Stimulated activated memory B cell treated with anti-CD40 and anti-IgM and Interleukin-4, amounts not matched to agents 10 μg/mL and 1 μg/mL and 100 μg/mL, for 72 hours (primary cell): ENCODE measurements at regions not wholly inside any gene's neighbourhood (a gene's known extent, or its start where the extent isn't known, plus 50 kb on each side); places are given as distances from the start of the nearest gene placed in this dataset.

Source experiments
- ATAC-seq: fragments of 150-1000 bp; cut with Tn5 transposase; 2 replicates; pipeline ENCODE4 v1.10.0; 2021
- H3K27ac Mint-ChIP-seq: one replicate; pipeline ENCODE4 v1.8.0; 2022; ENCODE audit warnings: mild to moderate bottlenecking, mixed read lengths
- H3K27me3 Mint-ChIP-seq: one replicate; pipeline ENCODE4 v1.8.0; 2022; ENCODE audit warnings: mixed read lengths
- H3K36me3 Mint-ChIP-seq: one replicate; pipeline ENCODE4 v1.8.0; 2022; ENCODE audit warnings: mixed read lengths
- H3K4me1 Mint-ChIP-seq: one replicate; pipeline ENCODE4 v1.8.0; 2022; ENCODE audit warnings: mixed read lengths
- H3K4me3 Mint-ChIP-seq: one replicate; pipeline ENCODE4 v1.8.0; 2022; ENCODE audit warnings: mild to moderate bottlenecking, moderate library complexity, mixed read lengths
- H3K9me3 Mint-ChIP-seq: one replicate; pipeline ENCODE4 v1.8.0; 2022; ENCODE audit warnings: mixed read lengths

DNA sequence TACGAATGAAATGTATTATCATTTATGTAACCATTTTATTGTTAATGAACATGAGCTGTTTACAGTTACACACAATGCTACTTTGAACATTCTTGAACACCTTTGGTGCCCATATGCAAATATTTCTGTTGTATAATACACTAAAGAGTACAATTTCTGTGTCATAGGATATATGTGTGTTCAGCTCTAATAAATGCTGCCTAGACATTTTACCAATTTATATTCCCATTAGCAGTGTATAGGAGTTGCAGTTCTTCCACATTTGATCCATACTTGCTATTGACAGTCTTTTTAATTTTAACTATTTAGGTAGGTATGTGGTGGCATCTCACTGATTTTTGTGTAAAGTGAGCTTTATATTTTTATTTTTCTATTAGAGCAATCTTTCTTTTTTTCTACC lies 331.8 kb downstream of the ZIC1 start:
- H3K27me3 Mint-ChIP-seq = no peaks in the 10 kb centered on the region
- no peaks in the 10 kb centered on the region for H3K36me3 Mint-ChIP-seq
- H3K4me1 Mint-ChIP-seq = no peaks in the 10 kb centered on the region
- H3K4me3 Mint-ChIP-seq = no peak overlapping the region
- H3K9me3 Mint-ChIP-seq = peaks cover 8% of the 10 kb centered on the region
- no peak for ATAC-seq
- H3K27ac Mint-ChIP-seq = no peak overlapping the region

DNA sequence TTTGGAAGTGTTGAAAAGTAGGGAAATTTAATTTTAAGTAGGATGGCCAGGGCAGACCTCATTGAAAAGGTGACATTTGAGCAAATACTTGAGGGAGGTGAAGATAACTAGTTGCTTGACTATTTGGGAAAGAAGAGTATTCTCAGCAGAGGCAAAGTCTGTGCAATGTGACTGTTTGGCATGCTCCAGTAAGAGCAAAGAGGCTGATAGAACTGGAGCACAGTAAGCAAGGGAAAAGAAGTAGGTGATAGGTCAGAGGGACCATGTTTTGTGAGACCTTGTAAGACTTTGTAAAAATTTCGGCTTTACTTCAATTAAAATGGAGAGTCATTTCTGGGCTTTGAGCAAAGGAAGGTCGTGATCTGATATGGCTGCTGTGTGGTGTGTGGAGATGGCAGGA lies 335.8 kb downstream of the ZIC1 start:
- H3K9me3 Mint-ChIP-seq = peaks cover 10% of the 10 kb centered on the region
- H3K27ac Mint-ChIP-seq = no peak overlapping the region
- H3K4me3 Mint-ChIP-seq = no peak overlapping the region
- no peaks in the 10 kb centered on the region for H3K36me3 Mint-ChIP-seq
- no peak for ATAC-seq
- no peaks in the 10 kb centered on the region for H3K27me3 Mint-ChIP-seq
- H3K4me1 Mint-ChIP-seq = no peaks in the 10 kb centered on the region

DNA sequence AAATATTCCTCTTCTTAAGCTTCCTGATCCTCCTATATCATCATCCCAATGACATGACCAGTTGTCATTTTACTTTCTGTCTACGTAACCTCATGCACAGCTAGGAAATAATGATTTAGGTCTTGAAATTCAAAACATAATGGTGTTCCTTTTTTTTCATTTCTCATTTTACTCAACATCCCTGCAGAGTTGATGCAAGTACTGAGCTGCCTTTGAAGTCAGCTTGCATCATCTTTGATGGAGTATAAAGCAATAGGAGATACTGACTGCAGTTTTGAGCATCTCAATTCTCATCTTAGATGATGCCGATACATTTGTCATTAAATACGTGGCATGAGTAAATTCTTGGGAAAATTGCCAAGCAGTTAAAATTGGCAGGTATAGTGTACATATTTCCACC lies 346.1 kb downstream of the ZIC1 start:
- Mint-ChIP-seq H3K9me3 (no peaks in the 10 kb centered on the region), H3K4me1 (no peaks in the 10 kb centered on the region), H3K27me3 (no peaks in the 10 kb centered on the region), H3K4me3 (no peak overlapping the region), H3K27ac (no peak overlapping the region), H3K36me3 (no peaks in the 10 kb centered on the region)
- no peak for ATAC-seq

DNA sequence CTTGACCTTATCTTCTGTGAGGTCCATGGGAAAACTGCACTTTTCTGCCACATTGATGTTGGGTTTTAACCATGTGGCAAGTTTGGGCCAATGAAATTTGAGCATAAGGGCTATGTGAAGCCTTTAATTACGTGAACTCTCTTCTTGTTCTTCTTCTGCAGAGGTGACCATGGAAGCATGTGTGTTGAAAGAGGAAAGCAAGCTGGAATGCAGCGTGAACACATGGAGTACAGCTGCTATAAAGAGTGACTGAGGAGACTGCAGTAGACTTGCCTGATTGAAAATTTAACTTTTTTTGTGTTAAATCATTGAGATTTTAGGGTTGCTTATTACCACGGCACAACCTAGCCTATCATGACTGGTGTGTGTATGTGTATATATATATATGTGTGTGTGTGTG lies 347.3 kb downstream of the ZIC1 start:
- no peaks in the 10 kb centered on the region for H3K36me3 Mint-ChIP-seq
- no peak for ATAC-seq

DNA sequence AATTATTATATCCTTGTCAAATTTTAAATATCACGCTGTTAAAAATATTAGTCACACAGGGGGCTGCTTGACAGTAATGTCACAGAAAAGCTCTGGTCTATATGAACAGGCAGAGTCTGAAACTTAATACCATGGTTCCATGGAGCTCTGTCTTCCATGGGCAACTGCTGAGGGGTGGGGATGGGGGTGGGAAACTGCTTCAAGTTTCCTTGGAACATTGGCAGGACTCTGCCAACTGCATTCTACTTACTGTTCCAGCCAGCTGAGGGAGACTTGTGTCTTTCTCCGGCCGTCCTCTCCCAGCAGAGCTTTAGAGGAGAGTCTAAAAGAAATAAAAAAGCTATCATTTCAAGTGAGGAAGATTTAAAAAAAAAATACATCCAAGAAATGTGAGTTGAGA lies 348.7 kb downstream of the ZIC1 start:
- no peak overlapping the region for H3K4me3 Mint-ChIP-seq
- no peaks in the 10 kb centered on the region for H3K36me3 Mint-ChIP-seq
- H3K4me1 Mint-ChIP-seq = no peaks in the 10 kb centered on the region
- H3K27ac Mint-ChIP-seq = no peak overlapping the region
- no peak for ATAC-seq
- no peaks in the 10 kb centered on the region for H3K9me3 Mint-ChIP-seq
- no peaks in the 10 kb centered on the region for H3K27me3 Mint-ChIP-seq

More for the DNA sequence above, 347.3 kb downstream of the ZIC1 start:
- Mint-ChIP-seq H3K27ac (no peak overlapping the region), H3K9me3 (no peaks in the 10 kb centered on the region), H3K27me3 (no peaks in the 10 kb centered on the region), H3K4me3 (no peak overlapping the region), H3K4me1 (no peaks in the 10 kb centered on the region)

DNA sequence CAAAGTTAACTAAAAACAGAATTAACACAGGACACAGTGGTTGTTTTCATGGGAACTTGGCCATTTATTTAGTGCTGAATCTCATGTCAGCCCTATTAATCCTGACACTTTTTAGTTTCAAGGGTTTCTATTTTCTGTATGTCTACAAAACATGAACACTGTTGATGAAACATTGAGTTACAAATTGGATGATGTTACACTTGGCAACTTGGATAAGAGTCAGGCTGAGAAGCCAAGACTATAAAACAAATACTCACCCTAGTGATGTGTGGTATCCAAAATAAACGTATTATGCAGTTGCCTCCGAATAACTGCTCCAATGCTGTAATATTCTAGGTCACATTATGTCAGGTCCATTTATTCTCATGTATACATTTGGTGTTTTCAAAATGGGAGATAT lies 349.6 kb downstream of the ZIC1 start:
- no peak for ATAC-seq

DNA sequence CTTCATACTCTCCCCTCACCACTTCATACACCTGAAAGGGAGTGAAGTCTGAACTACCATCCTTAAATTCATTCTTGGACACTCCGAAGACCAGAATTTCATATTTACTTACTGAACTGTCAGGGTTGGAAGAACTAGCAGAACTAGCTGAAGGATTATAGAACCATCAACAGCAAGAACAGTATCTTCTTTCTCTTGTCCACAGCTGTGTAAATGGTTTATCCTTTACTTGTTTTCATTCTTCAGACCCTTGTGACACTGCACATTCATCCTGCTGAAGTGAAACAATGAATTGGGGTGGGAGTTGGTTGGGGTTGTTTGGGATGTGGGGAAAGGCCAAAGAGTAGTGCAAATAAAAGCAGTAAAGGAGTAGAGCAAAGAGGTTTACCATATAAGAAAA lies 350.9 kb downstream of the ZIC1 start:
- no peak for ATAC-seq
- H3K27ac Mint-ChIP-seq = no peak overlapping the region
- H3K4me1 Mint-ChIP-seq = no peaks in the 10 kb centered on the region
- no peaks in the 10 kb centered on the region for H3K9me3 Mint-ChIP-seq
- H3K36me3 Mint-ChIP-seq = no peaks in the 10 kb centered on the region
- no peaks in the 10 kb centered on the region for H3K27me3 Mint-ChIP-seq
- H3K4me3 Mint-ChIP-seq = no peak overlapping the region

More for the DNA sequence above, 349.6 kb downstream of the ZIC1 start:
- H3K9me3 Mint-ChIP-seq = no peaks in the 10 kb centered on the region
- H3K27ac Mint-ChIP-seq = no peak overlapping the region
- no peak overlapping the region for H3K4me3 Mint-ChIP-seq
- H3K27me3 Mint-ChIP-seq = no peaks in the 10 kb centered on the region
- no peaks in the 10 kb centered on the region for H3K4me1 Mint-ChIP-seq
- no peaks in the 10 kb centered on the region for H3K36me3 Mint-ChIP-seq

DNA sequence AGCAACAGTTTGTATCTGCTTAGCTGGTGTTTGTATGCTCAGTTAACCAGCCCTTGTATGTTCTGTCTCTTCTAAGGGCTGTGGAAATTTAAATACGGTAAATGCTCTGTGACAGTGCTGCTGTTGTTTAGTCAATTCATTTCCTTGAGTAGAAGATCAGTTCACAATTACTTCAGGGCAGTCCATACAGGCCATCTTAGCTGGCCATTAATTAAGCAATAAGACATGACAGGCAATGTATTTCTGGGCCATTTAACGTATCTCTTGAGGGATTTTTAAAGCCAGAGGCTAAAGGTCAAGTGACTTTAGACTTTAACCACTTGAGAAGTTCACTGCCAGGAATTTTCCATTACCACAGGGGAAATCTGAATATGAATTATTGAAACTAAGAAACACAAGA lies 351.8 kb downstream of the ZIC1 start:
- no peaks in the 10 kb centered on the region for H3K9me3 Mint-ChIP-seq
- no peak overlapping the region for H3K4me3 Mint-ChIP-seq
- H3K36me3 Mint-ChIP-seq = no peaks in the 10 kb centered on the region
- H3K4me1 Mint-ChIP-seq = no peaks in the 10 kb centered on the region
- no peak overlapping the region for H3K27ac Mint-ChIP-seq
- no peak for ATAC-seq
- no peaks in the 10 kb centered on the region for H3K27me3 Mint-ChIP-seq

DNA sequence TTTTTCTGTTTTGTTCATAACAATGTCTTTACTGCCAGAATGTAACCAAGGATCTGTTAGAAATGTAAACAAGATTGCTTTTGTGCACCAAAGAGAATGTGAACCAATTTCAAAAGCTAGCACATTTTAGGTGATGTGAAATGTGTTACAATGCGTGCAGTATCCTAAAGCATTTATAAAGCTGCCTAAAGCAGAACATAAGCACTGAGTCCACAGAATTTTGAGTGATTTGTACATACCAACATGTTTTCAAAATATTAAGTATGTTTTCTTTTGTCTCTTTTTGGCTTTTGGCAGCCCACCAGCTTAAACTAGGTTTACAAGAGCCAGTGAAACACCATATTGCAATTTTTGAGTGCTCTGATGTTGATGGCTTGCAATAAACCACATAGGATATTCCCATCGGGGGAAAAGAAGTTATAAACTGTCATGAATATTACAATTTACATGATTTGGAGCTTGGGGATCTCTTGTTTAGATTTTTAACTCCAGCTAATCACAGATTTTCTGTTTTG lies 364.0 kb downstream of the ZIC1 start:
- no peak overlapping the region for H3K27ac Mint-ChIP-seq
- H3K27me3 Mint-ChIP-seq = no peaks in the 10 kb centered on the region
- H3K36me3 Mint-ChIP-seq = no peaks in the 10 kb centered on the region
- peaks cover 6% of the 10 kb centered on the region for H3K9me3 Mint-ChIP-seq
- no peak for ATAC-seq
- H3K4me1 Mint-ChIP-seq = no peaks in the 10 kb centered on the region
- no peak overlapping the region for H3K4me3 Mint-ChIP-seq

DNA sequence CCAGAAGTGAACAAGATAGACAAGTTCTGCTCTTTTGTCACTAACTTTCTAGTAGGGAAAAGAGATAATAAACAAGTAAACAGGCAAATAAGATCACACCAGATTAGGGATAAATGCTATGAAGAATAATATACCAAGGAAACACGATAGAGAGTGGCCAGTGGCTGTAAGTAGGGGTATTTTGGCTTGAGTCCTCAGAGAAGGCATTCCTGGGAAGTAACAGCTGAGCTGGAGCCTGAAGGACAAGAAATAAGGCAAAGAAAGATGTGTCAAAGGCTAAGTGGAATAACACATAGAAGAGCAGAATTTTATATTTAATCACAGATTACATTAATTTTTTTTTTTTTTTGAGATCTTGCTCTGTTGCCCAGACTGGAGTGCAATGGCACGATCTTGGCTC lies 366.2 kb downstream of the ZIC1 start:
- Mint-ChIP-seq H3K4me1 (no peaks in the 10 kb centered on the region), H3K27me3 (no peaks in the 10 kb centered on the region), H3K27ac (no peak overlapping the region), H3K4me3 (no peak overlapping the region), H3K9me3 (no peaks in the 10 kb centered on the region), H3K36me3 (no peaks in the 10 kb centered on the region)
- no peak for ATAC-seq

DNA sequence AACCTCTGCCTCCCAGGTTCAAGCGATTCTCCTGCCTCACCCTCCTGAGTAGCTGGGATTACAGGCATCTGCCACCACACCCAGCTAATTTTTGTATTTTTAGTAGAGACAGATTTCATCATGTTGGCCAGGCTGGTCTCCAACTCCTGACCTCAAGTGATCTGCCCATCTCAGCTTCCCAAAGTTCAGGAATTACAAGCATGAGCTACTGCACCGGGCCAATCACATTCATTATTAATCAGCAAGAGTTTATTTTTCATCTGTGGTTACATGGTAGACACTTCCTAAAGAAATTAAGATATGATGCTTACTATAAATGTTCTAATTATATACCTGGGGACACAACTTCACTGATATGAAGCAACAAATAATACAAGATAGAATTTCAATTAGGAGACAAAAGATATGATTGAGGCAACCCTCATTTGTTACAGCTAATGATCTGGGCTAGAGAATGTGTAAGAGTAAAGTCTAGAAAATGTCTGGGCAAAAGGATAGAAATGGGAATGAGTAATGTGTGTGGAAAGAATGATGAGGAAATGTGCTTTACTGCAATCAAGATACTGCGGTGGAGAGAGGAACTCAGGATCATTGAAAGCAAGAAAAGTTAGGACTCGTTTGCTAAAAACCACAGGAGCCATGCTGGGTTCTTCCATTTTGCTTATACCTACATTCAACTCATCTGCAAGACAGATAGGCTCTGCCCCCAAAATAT lies 366.8 kb downstream of the ZIC1 start:
- H3K9me3 Mint-ChIP-seq = no peaks in the 10 kb centered on the region
- no peak overlapping the region for H3K4me3 Mint-ChIP-seq
- no peak overlapping the region for H3K27ac Mint-ChIP-seq
- H3K27me3 Mint-ChIP-seq = no peaks in the 10 kb centered on the region
- H3K4me1 Mint-ChIP-seq = no peaks in the 10 kb centered on the region
- H3K36me3 Mint-ChIP-seq = no peaks in the 10 kb centered on the region
- ATAC-seq = no peak

DNA sequence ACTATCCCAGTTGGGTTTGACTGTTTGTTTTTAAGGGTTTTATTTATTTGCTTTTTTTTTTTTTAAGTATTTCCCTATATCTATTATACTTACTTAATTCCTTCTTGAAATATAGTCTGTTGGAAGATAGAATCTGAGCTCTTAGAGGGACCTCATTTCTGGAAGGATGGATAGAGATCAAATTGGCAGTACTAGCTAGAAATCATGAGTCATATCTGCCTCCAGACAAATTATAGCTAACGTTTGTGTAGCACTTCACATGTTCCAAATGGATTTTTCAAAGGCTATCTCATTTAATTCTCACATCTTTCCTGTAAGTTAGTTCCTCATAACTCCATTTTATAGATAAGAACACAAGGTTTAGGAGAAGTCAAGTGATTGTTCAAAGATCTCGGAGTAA lies 384.7 kb downstream of the ZIC1 start:
- no peak for ATAC-seq
- no peaks in the 10 kb centered on the region for H3K36me3 Mint-ChIP-seq
- H3K27me3 Mint-ChIP-seq = no peaks in the 10 kb centered on the region
- no peak overlapping the region for H3K4me3 Mint-ChIP-seq
- no peaks in the 10 kb centered on the region for H3K9me3 Mint-ChIP-seq
- H3K27ac Mint-ChIP-seq = no peak overlapping the region
- H3K4me1 Mint-ChIP-seq = no peaks in the 10 kb centered on the region

DNA sequence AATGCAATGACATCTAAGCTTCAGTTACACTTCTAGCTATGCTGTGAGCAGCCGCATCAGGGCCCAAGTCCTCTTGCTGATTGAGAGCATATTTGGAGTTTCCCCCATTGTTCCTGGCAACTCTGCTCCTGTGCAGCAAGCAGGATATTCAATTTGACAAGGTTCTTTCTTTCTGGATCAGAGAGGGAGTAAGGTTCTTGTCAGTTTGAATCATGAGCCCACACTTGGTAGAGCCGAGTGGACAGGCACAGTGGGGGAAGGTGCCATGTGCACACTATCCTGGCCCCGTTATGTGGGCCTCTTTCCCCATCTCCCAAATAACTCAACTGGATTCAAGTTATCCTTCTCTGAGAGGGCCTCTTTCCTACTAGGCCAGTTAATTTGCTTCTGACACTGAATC lies 385.4 kb downstream of the ZIC1 start:
- H3K36me3 Mint-ChIP-seq = no peaks in the 10 kb centered on the region
- no peak for ATAC-seq
- no peaks in the 10 kb centered on the region for H3K4me1 Mint-ChIP-seq
- H3K27ac Mint-ChIP-seq = no peak overlapping the region
- H3K4me3 Mint-ChIP-seq = no peak overlapping the region
- no peaks in the 10 kb centered on the region for H3K9me3 Mint-ChIP-seq
- no peaks in the 10 kb centered on the region for H3K27me3 Mint-ChIP-seq

DNA sequence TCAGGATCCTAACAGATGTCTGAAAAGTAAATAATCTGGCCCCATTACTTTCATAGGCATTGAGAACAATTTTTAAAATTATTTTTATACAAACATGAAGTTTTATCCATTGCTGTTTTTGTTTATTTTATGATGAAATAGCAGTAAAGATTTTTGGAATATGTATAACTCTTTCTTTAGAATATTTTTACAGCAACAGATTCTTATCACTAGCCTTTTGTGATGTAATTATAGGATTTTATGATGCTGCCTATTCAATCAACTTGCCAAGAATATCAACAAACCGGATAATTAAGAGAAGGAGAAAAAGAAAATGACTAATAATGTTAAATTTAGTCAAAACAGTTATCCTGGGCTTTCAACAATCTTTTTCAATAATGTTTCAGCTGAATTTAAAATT lies 386.3 kb downstream of the ZIC1 start:
- H3K9me3 Mint-ChIP-seq = no peaks in the 10 kb centered on the region
- H3K4me1 Mint-ChIP-seq = no peaks in the 10 kb centered on the region
- H3K27me3 Mint-ChIP-seq = no peaks in the 10 kb centered on the region
- ATAC-seq = no peak
- no peaks in the 10 kb centered on the region for H3K36me3 Mint-ChIP-seq
- H3K4me3 Mint-ChIP-seq = no peak overlapping the region
- no peak overlapping the region for H3K27ac Mint-ChIP-seq

DNA sequence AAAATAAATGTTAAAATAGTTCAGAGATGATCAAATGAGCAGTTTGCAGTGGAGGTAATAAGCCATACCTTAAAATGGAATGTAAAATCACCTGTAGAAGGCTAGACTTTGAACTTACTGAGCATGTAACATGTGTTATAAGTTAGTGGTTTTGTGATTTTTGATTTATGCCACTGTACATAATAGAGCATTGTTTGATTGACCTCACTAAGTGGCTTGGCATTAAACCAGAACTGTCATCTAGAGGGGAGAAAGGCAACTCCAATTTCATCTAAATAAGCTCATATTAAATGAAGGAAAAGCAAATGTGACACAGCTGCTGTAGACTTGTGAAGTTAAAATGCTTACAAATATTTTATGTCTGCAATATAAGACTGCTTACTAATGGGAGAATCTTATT lies 387.9 kb downstream of the ZIC1 start:
- H3K27me3 Mint-ChIP-seq = no peaks in the 10 kb centered on the region
- H3K27ac Mint-ChIP-seq = no peak overlapping the region
- no peaks in the 10 kb centered on the region for H3K36me3 Mint-ChIP-seq
- no peak overlapping the region for H3K4me3 Mint-ChIP-seq
- no peak for ATAC-seq
- no peaks in the 10 kb centered on the region for H3K4me1 Mint-ChIP-seq
- no peaks in the 10 kb centered on the region for H3K9me3 Mint-ChIP-seq

DNA sequence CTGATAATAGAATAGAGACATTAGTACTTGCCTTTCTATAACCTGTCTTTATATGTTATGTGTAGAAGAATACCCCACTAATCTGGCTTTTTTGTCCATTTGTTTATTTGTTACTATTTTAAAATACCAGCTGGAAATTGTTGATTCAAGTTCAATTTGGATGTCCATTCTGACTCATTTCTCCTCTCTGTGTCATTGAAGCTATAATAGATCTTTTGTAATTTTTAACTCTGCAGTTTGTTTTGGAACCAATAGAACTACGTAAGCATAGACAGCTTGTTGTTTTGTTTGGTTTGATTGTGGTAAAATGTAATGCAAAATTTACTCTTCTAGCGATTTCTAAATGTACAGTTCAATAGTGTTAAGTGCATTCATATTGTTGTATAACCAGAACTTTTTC lies 390.4 kb downstream of the ZIC1 start:
- H3K9me3 Mint-ChIP-seq = no peaks in the 10 kb centered on the region
- no peak overlapping the region for H3K27ac Mint-ChIP-seq
- no peaks in the 10 kb centered on the region for H3K4me1 Mint-ChIP-seq
- no peaks in the 10 kb centered on the region for H3K36me3 Mint-ChIP-seq
- no peak overlapping the region for H3K4me3 Mint-ChIP-seq
- no peaks in the 10 kb centered on the region for H3K27me3 Mint-ChIP-seq
- no peak for ATAC-seq

DNA sequence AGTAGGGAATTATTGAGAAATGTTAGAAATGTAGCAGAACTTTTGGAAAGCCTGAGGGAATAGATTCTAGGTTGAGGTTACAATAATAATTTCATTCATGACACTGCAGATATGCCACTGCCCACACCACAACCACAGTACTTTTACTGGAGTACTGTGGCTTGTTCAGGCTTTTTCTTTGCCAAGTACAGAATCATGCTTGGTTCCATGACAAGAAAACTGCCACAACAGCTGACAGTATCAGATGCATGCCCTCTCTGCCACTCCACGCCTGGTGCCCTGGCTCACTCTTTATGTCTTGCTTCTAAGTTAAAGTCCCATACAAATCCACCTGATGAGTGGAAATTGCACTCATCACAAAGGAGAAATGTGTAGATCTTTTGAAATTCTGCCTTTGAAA lies 398.6 kb downstream of the ZIC1 start:
- ATAC-seq = no peak
- Mint-ChIP-seq H3K9me3 (peaks cover 6% of the 10 kb centered on the region), H3K4me3 (no peak overlapping the region), H3K27me3 (no peaks in the 10 kb centered on the region), H3K36me3 (no peaks in the 10 kb centered on the region), H3K27ac (no peak overlapping the region), H3K4me1 (no peaks in the 10 kb centered on the region)
